ENCODE measurements at regions not wholly inside any gene's neighbourhood (a gene's known extent, or its start where the extent isn't known, plus 50 kb on each side); places are given as distances from the start of the nearest gene placed in this dataset.

- TF ChIP-seq CTCF (IDR thresholded peaks at IDR 0.05; ENCODE audit: low read depth, low read length) (no peak), MYC (IDR thresholded peaks at IDR 0.05; ENCODE audit: low read depth, low read length) (no peak)
Observed at GRCh38 chr13:69524459-69525150, 583.0 kb upstream of the ATXN8OS start.
